ENCODE measurements at regions not wholly inside any gene's neighbourhood (a gene's known extent, or its start where the extent isn't known, plus 50 kb on each side); places are given as distances from the start of the nearest gene placed in this dataset.

DNA sequence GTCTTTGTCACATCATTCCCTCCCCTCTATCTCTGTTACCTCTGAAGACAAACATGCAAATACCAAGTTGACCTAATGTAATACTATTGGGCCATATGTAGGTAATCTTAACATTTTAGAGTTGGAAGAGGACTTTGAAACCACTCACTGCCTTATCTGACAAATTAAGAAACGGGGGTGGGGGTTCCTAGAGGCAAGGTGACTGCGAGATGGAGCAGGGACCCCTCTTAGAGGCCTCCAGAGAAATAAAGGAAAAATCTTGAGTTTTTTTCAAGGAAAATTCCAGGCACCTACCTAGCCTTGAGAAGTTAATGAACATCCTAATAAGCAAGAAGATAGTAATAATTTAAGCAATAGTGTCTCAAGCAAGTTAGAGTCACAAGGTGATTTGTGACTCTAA is 270.8 kb downstream of the CD83 start:
- Histone ChIP-seq H3K4me1 (ENCODE audit: control insufficient read depth in 1 of 2, insufficient read depth in 2 of 2, low read length in 2 of 2) (no peaks in the 10 kb centered on the region), H2AFZ (ENCODE audit: low read depth, low read length, poor library complexity, severe bottlenecking) (no peak overlapping the region), H4K20me1 (ENCODE audit: insufficient read depth) (no peaks in the 10 kb centered on the region), H3K9me3 (ENCODE audit: control insufficient read depth in 1 of 2, insufficient read depth in 1 of 2, low read depth in 1 of 2, low read length in 2 of 2) (no peaks in the 10 kb centered on the region), H3K4me2 (ENCODE audit: low read length) (no peak overlapping the region), H3K27ac (ENCODE audit: low read depth, low read length) (no peak overlapping the region), H3K27me3 (ENCODE audit: insufficient read depth, low read length) (no peaks in the 10 kb centered on the region), H3K9me2 (ENCODE audit: insufficient read depth) (no peaks in the 10 kb centered on the region), H3K36me3 (ENCODE audit: control insufficient read depth in 1 of 2, insufficient read depth in 2 of 2, low read length in 2 of 2) (no peaks in the 10 kb centered on the region), H3K9ac (ENCODE audit: low read length) (no peak overlapping the region), H3K79me2 (ENCODE audit: insufficient read depth, low read length) (no peaks in the 10 kb centered on the region), H3K4me3 (replicated peaks in 1 of 2; ENCODE audit: low read depth in 1 of 2, low read length in 2 of 2) (no peak overlapping the region)
- ChIA-PET RAD21 (ENCODE audit: low non-redundant PET in 1 of 2, low total read pairs in 2 of 2, uncharacterized antibody in 2 of 2, unreplicated experiment in 2 of 2) (no interaction called here), CTCF (no interaction called here), POLR2A (no interaction called here)
- ATAC-seq (no peak), DNase-seq (ENCODE audit: low read depth, low spot score) (no peak)
- intact Hi-C loops (cut with micrococcal nuclease), result no loop called here
- no peak for TF ChIP-seq ZNF274 (IDR thresholded peaks at IDR 0.05; ENCODE audit: low read depth, low read length)
- TF ChIP-seq ZFX (IDR thresholded peaks at IDR 0.05), result no peak
- no peak for TF ChIP-seq RAD21 (IDR thresholded peaks at IDR 0.05; ENCODE audit: low read depth)
- TF ChIP-seq, protein P1, sequence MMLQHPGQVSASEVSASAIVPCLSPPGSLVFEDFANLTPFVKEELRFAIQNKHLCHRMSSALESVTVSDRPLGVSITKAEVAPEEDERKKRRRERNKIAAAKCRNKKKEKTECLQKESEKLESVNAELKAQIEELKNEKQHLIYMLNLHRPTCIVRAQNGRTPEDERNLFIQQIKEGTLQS (IDR thresholded peaks at IDR 0.05), result no peak
- TF ChIP-seq TCF7L2 (IDR thresholded peaks at IDR 0.05; ENCODE audit: borderline replicate concordance, extremely low read depth, insufficient read depth, insufficient read length), result no peak
- no peak for TF ChIP-seq EZH2phosphoT487 (IDR thresholded peaks at IDR 0.05; ENCODE audit: borderline replicate concordance)
- TF ChIP-seq SP1 (IDR thresholded peaks at IDR 0.05; ENCODE audit: low read depth), result no peak
- TF ChIP-seq YY1 (IDR thresholded peaks at IDR 0.05; ENCODE audit: extremely low read depth, insufficient replicate concordance, low read depth, low read length), result no peak
- TF ChIP-seq, protein P2, sequence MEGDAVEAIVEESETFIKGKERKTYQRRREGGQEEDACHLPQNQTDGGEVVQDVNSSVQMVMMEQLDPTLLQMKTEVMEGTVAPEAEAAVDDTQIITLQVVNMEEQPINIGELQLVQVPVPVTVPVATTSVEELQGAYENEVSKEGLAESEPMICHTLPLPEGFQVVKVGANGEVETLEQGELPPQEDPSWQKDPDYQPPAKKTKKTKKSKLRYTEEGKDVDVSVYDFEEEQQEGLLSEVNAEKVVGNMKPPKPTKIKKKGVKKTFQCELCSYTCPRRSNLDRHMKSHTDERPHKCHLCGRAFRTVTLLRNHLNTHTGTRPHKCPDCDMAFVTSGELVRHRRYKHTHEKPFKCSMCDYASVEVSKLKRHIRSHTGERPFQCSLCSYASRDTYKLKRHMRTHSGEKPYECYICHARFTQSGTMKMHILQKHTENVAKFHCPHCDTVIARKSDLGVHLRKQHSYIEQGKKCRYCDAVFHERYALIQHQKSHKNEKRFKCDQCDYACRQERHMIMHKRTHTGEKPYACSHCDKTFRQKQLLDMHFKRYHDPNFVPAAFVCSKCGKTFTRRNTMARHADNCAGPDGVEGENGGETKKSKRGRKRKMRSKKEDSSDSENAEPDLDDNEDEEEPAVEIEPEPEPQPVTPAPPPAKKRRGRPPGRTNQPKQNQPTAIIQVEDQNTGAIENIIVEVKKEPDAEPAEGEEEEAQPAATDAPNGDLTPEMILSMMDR (IDR thresholded peaks at IDR 0.05 in 2 of 3, conservative IDR thresholded peaks at IDR 0.05 in 1 of 3; ENCODE audit: borderline replicate concordance in 1 of 3, insufficient read depth in 1 of 3, low read depth in 2 of 3, low read length in 2 of 3), result no peak
- TF ChIP-seq SIN3A (IDR thresholded peaks at IDR 0.05; ENCODE audit: low read depth), result no peak
- no peak for TF ChIP-seq ELF1 (IDR thresholded peaks at IDR 0.05; ENCODE audit: borderline replicate concordance, low read depth)
- TF ChIP-seq SRF (IDR thresholded peaks at IDR 0.05; ENCODE audit: low read depth), result no peak
- TF ChIP-seq, protein P3, sequence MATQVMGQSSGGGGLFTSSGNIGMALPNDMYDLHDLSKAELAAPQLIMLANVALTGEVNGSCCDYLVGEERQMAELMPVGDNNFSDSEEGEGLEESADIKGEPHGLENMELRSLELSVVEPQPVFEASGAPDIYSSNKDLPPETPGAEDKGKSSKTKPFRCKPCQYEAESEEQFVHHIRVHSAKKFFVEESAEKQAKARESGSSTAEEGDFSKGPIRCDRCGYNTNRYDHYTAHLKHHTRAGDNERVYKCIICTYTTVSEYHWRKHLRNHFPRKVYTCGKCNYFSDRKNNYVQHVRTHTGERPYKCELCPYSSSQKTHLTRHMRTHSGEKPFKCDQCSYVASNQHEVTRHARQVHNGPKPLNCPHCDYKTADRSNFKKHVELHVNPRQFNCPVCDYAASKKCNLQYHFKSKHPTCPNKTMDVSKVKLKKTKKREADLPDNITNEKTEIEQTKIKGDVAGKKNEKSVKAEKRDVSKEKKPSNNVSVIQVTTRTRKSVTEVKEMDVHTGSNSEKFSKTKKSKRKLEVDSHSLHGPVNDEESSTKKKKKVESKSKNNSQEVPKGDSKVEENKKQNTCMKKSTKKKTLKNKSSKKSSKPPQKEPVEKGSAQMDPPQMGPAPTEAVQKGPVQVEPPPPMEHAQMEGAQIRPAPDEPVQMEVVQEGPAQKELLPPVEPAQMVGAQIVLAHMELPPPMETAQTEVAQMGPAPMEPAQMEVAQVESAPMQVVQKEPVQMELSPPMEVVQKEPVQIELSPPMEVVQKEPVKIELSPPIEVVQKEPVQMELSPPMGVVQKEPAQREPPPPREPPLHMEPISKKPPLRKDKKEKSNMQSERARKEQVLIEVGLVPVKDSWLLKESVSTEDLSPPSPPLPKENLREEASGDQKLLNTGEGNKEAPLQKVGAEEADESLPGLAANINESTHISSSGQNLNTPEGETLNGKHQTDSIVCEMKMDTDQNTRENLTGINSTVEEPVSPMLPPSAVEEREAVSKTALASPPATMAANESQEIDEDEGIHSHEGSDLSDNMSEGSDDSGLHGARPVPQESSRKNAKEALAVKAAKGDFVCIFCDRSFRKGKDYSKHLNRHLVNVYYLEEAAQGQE (IDR thresholded peaks at IDR 0.05; ENCODE audit: low read depth), result no peak
- TF ChIP-seq, protein P4, sequence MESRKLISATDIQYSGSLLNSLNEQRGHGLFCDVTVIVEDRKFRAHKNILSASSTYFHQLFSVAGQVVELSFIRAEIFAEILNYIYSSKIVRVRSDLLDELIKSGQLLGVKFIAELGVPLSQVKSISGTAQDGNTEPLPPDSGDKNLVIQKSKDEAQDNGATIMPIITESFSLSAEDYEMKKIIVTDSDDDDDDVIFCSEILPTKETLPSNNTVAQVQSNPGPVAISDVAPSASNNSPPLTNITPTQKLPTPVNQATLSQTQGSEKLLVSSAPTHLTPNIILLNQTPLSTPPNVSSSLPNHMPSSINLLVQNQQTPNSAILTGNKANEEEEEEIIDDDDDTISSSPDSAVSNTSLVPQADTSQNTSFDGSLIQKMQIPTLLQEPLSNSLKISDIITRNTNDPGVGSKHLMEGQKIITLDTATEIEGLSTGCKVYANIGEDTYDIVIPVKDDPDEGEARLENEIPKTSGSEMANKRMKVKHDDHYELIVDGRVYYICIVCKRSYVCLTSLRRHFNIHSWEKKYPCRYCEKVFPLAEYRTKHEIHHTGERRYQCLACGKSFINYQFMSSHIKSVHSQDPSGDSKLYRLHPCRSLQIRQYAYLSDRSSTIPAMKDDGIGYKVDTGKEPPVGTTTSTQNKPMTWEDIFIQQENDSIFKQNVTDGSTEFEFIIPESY (IDR thresholded peaks at IDR 0.05; ENCODE audit: extremely low read depth, insufficient replicate concordance, low read length), result no peak
- no peak for TF ChIP-seq CEBPB (IDR thresholded peaks at IDR 0.05; ENCODE audit: low read depth)
- TF ChIP-seq FOSL1 (IDR thresholded peaks at IDR 0.05; ENCODE audit: low read depth), result no peak
- TF ChIP-seq POLR2A (IDR thresholded peaks at IDR 0.05; ENCODE audit: borderline replicate concordance, extremely low read depth, insufficient read depth, insufficient read length), result no peak
- TF ChIP-seq EGR1 (IDR thresholded peaks at IDR 0.05; ENCODE audit: low read depth), result no peak
- BruUV-seq (replicated peaks), result no TSS peak

All from HCT116 (cell line).